BLaER1 (cell line): ENCODE measurements at regions not wholly inside any gene's neighbourhood (a gene's known extent, or its start where the extent isn't known, plus 50 kb on each side); places are given as distances from the start of the nearest gene placed in this dataset.
A peak's percentile ranks its signal among the peaks of the same experiment; 100 is the strongest.

Experiments
- H3K27ac ChIP-seq: shearing (Covaris generic); formaldehyde crosslinking; 2 replicates; pipeline ENCODE4 v1.8.1; 2022
- H3K27me3 ChIP-seq: shearing (Covaris generic); formaldehyde crosslinking; 2 replicates; pipeline ENCODE4 v1.8.1; 2022
- H3K36me3 ChIP-seq: shearing (Covaris generic); formaldehyde crosslinking; 2 replicates; pipeline ENCODE4 v1.8.1; 2022
- H3K4me1 ChIP-seq: shearing (Covaris generic); formaldehyde crosslinking; 2 replicates; pipeline ENCODE4 v1.8.1; 2022
- H3K4me2 ChIP-seq: shearing (Covaris generic); formaldehyde crosslinking; 2 replicates; pipeline ENCODE4 v1.8.1; 2022
- H3K4me3 ChIP-seq: shearing (Covaris generic); formaldehyde crosslinking; 2 replicates; pipeline ENCODE4 v1.8.1; 2022
- H3K9ac ChIP-seq: shearing (Covaris generic); formaldehyde crosslinking; 2 replicates; pipeline ENCODE4 v1.8.1; 2022
- H3K9me3 ChIP-seq: shearing (Covaris generic); formaldehyde crosslinking; 2 replicates; pipeline ENCODE4 v1.8.1; 2022
- H4K20me1 ChIP-seq: shearing (Covaris generic); formaldehyde crosslinking; 2 replicates; pipeline ENCODE4 v1.8.1; 2022
- Cebpa-rat ChIP-seq: shearing (Covaris generic); IDR thresholded peaks from 2 replicates; pipeline ENCODE4 v1.8.1; 2022

DNA sequence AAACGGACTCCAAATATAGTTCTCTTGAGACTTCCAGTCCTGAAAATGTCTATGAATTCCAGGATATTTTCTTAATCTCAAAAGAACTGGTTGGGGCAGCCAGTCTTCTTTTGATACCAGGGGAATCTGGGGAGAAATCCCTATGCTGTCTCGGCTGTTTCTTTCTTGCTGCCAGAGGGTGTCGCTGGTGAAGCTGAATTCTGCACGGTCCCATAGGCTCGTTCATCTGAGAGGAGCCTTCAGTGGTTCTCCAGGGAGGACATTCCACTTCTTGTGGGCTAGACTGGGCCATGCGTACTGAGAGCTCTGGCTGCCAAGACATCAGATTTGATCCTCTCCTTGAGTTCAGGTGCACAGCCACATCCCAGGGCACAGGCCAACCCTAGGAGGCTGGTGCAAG lies 155.0 kb upstream of the CLINT1 start:
- H3K36me3 ChIP-seq = no peaks in the 10 kb centered on the region
- H3K9ac ChIP-seq = no peak overlapping the region

DNA sequence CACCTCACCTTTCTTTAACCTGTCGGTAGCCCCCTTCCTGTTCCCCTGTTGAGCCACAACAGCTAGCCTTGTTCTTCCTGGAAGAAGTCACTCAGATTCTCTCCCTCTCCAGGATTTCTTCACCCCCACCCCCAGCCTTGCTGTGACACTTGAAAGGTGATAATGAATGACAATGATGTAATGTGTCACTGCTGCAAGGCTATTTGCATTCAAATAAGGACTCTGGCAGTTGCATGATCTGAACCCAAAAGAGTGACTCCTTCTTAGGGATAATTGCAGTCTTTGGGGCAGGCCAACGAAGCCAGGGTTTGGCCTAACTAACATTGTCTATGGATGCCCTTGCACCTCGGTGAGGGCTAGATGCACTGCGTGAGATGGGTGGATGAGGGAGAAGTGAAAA lies 154.4 kb upstream of the CLINT1 start:
- H3K27ac ChIP-seq = peak overlapping the region; percentile 29; the same call in 1 of the 2 replicates
- no peak overlapping the region for H3K4me3 ChIP-seq
- no peak for TF ChIP-seq Cebpa-rat
- no peaks in the 10 kb centered on the region for H3K36me3 ChIP-seq
- H3K9me3 ChIP-seq = no peaks in the 10 kb centered on the region
- H4K20me1 ChIP-seq = no peaks in the 10 kb centered on the region
- peak overlapping the region; percentile 34; the same call in 1 of the 2 replicates for H3K9ac ChIP-seq
- peak overlapping the region; percentile 68 for H3K4me2 ChIP-seq
- H3K4me1 ChIP-seq = peaks cover 39% of the 10 kb centered on the region
- no peaks in the 10 kb centered on the region for H3K27me3 ChIP-seq

More for the DNA sequence above, 155.0 kb upstream of the CLINT1 start:
- no peak for TF ChIP-seq Cebpa-rat
- Histone ChIP-seq H3K4me3 (no peak overlapping the region), H3K4me1 (peaks cover 39% of the 10 kb centered on the region), H3K4me2 (peak overlapping the region; percentile 68), H3K27me3 (no peaks in the 10 kb centered on the region), H3K9me3 (no peaks in the 10 kb centered on the region), H3K27ac (no peak overlapping the region), H4K20me1 (no peaks in the 10 kb centered on the region)

DNA sequence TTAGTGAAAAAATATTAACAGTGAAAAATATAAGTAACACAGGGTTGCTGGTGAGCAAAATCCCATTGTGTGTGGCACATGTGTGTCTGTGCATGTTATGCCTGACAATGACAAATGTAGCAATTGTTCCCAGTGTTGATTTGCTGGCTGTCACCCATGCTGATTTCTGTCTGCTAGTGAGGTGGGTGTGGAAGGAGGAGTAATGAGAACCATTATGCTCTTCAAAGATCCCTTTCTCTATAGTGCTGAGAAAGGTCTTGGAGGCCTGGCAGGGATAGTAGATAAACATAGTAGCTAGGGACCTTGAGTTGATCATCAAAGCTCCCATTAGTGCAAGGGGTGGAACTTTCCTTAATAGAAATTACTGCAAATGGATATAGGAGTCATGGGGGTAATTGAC lies 152.5 kb upstream of the CLINT1 start:
- Histone ChIP-seq H3K4me2 (no peak overlapping the region), H3K36me3 (no peaks in the 10 kb centered on the region), H3K9ac (no peak overlapping the region), H3K4me1 (peaks cover 39% of the 10 kb centered on the region), H4K20me1 (no peaks in the 10 kb centered on the region), H3K4me3 (no peak overlapping the region), H3K9me3 (0 out of 2 replicates have a peak, but pooled peaks cover 2% of the 10 kb centered on the region), H3K27me3 (no peaks in the 10 kb centered on the region), H3K27ac (no peak overlapping the region)
- TF ChIP-seq Cebpa-rat = no peak

DNA sequence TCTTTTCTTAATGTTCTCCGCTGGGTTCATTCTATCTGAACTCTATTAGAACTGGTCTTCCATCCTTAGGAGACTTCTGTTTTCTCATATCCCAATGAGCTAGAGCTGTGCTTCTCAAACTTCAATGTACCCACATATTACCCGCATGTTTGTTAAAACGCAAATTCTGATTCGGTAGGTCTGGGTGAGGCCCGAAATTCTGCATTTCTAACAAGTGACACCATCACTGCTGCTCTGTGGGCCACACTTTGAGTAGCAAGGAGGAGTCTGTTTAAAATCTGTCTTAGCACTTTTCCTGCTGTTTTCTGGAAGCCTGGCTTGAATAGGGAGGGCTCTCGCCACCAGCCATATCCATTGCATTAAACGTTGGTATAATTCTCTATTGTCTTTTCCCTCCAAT lies 151.9 kb upstream of the CLINT1 start:
- H3K4me2 ChIP-seq = no peak overlapping the region
- TF ChIP-seq Cebpa-rat = no peak
- no peak overlapping the region for H3K4me3 ChIP-seq

DNA sequence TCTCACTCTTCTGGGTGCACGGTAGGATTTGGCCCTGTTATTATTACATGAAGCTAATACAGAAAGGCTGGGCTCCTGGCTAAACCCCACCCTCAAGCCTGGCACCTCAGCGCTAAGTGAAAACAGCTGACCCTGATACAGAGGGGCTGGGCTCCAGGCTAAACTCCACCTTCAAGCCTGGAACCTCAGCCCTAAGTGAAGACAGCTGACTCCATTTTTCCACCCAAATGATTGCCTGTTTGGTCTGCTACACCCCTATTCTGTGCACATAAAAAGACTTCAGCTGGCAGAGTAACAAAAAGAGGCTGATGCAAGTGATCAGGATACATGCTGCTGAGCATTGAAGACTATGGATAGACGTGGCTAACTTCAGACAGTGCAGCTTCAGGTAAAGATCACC lies 148.4 kb upstream of the CLINT1 start:
- Histone ChIP-seq H4K20me1 (no peaks in the 10 kb centered on the region), H3K27ac (no peak overlapping the region), H3K9me3 (peaks cover 15% of the 10 kb centered on the region), H3K4me3 (no peak overlapping the region), H3K4me1 (peaks cover 8% of the 10 kb centered on the region), H3K36me3 (no peaks in the 10 kb centered on the region), H3K4me2 (no peak overlapping the region), H3K9ac (no peak overlapping the region), H3K27me3 (no peaks in the 10 kb centered on the region)
- no peak for TF ChIP-seq Cebpa-rat

More for the DNA sequence above, 151.9 kb upstream of the CLINT1 start:
- no peaks in the 10 kb centered on the region for H4K20me1 ChIP-seq
- no peaks in the 10 kb centered on the region for H3K36me3 ChIP-seq
- no peak overlapping the region for H3K27ac ChIP-seq
- H3K27me3 ChIP-seq = no peaks in the 10 kb centered on the region
- H3K4me1 ChIP-seq = peaks cover 34% of the 10 kb centered on the region
- no peak overlapping the region for H3K9ac ChIP-seq
- H3K9me3 ChIP-seq = peaks cover 8% of the 10 kb centered on the region

DNA sequence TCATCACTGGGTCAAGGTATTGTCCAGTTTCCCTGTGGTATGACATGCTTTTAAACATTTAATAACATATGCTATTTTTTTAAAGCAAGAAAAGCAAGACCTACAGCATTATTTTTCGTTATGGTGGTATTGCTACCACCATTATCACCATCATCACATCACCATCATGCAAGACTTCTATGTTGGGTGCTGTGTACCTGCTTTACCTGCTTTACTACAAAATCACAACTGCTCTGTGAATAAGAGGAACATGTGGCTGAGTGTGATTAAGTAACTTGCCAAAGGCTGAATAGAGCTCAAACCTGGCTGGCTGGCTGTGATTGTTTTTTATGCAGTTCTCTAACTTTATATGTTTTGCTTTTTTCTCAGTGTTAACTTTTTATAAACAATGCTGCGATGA lies 140.8 kb upstream of the CLINT1 start:
- Histone ChIP-seq H3K9ac (no peak overlapping the region), H3K27ac (no peak overlapping the region), H3K9me3 (no peaks in the 10 kb centered on the region), H4K20me1 (peaks cover 2% of the 10 kb centered on the region), H3K4me3 (no peak overlapping the region), H3K4me2 (no peak overlapping the region), H3K4me1 (peaks cover 5% of the 10 kb centered on the region), H3K27me3 (no peaks in the 10 kb centered on the region), H3K36me3 (no peaks in the 10 kb centered on the region)
- TF ChIP-seq Cebpa-rat = no peak

DNA sequence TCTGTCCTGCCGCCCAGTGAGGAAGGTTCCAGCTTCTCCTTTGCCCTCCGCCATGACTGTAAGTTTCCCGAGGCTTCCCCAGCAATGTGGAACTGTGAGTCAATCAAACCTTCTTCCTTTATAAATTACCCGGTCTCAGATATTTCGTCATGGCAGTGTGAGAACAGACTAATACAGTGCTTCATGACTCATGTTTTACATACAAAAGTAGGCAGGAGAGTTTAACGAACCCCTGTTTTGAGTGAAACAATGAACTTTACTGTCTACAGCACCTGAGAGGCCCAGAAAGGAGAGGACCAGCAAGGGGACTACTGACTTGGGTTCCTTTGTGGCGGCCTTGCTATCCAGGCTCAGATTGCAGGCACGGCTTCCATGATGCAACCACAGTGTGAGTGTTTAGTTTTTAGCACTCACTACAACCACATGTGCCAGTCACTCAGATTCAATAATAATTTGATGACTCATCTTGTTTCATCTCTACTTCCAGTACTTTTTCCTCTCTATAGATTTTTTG lies 139.1 kb upstream of the CLINT1 start:
- peaks cover 19% of the 10 kb centered on the region for H3K4me1 ChIP-seq
- peaks cover 8% of the 10 kb centered on the region for H3K27me3 ChIP-seq
- H3K36me3 ChIP-seq = no peaks in the 10 kb centered on the region
- H3K9me3 ChIP-seq = no peaks in the 10 kb centered on the region
- H3K27ac ChIP-seq = no peak overlapping the region
- H3K4me3 ChIP-seq = no peak overlapping the region
- H3K9ac ChIP-seq = no peak overlapping the region
- TF ChIP-seq Cebpa-rat = no peak
- H3K4me2 ChIP-seq = no peak overlapping the region
- peaks cover 16% of the 10 kb centered on the region for H4K20me1 ChIP-seq

DNA sequence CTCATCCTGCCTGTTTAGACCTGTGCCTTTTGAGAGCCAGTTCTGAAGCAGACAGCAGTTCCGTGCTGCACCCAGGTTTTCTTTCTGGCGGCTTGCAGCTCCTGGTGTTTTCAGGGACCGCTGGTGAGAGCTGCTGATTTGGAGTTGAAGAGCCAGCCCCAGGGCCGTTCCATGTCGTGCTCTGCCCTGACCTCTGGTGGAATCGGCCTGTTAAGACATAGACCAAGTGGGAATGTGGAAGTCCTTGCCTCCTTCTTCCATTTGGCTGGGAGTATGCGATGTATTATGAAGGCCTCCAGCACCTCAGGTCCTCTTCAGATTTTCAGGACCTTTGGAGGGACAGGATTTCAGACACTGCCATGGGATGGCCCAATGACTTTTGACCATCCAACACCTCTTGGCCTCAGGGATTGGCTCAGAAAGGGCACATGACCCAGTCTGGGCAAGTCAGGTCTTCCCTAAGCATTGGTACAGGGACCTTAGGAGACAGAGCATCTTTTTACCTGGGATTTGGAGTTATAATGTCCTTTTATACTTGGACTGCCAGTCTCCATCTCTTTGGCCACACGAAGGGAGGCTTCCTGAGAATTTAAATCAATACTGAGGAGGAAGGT lies 136.1 kb upstream of the CLINT1 start:
- H3K4me1 ChIP-seq = peaks cover 19% of the 10 kb centered on the region
- H3K9ac ChIP-seq = no peak overlapping the region
- H3K4me2 ChIP-seq = peak overlapping the region; percentile 70
- H3K9me3 ChIP-seq = no peaks in the 10 kb centered on the region
- peaks cover 14% of the 10 kb centered on the region for H3K27me3 ChIP-seq
- H4K20me1 ChIP-seq = peaks cover 16% of the 10 kb centered on the region
- no peak overlapping the region for H3K4me3 ChIP-seq
- no peak overlapping the region for H3K27ac ChIP-seq
- H3K36me3 ChIP-seq = no peaks in the 10 kb centered on the region
- TF ChIP-seq Cebpa-rat = no peak

DNA sequence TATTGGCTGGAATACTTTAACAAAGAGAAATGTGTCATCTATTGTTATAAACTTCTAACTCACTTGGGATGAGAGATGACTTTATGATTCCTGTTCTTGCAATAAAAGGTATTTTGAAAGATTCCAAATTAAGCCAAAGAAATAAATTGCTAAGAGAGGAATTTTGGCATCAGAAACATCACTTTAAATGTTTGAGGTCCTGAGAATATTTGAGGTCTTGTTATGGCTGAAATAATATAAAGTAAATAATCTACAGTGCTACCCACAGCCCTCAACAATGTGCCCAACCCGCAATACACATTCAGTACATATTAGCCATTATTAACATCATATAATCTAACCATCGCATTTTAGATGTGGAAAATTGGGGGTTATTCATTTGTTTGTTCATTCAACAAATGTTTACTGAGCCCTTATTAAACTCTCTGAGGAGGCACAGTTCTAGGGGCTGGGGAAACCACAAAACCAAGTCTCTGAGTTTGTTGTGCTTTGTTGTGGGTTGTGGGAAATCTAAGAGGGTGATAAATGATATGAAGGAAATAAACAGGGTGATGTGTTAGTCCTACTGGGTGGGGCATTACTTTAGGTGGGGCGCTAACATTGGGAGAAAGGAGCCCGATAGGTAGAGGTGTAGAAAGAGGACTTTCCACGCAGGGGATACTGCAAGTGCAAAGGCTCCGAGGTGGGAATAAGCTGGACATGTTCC lies 135.2 kb upstream of the CLINT1 start:
- TF ChIP-seq Cebpa-rat = no peak
- H3K4me2 ChIP-seq = peak overlapping the region; percentile 70

DNA sequence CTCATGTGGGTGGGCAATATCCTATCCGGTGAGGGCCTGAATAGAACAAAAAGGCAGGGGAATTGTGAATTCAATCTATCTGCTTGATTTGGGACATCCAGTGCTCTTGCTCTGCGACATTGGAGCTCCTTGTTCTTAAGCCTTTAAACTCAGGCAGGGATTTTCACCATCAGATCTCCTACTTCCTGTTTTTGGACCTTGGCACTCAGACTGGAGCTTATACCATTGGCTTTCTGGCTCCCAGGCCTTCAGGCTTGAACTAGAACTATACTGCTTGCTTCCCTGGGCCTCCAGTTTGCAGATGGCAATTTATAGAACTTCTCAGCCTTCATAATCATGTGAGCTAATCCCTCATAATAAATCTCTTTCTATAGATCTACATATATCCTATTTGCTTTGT lies 134.3 kb upstream of the CLINT1 start:
- no peak overlapping the region for H3K27ac ChIP-seq
- no peak for TF ChIP-seq Cebpa-rat
- H3K36me3 ChIP-seq = no peaks in the 10 kb centered on the region
- H3K9ac ChIP-seq = no peak overlapping the region
- peaks cover 14% of the 10 kb centered on the region for H3K27me3 ChIP-seq
- no peak overlapping the region for H3K4me3 ChIP-seq
- H3K9me3 ChIP-seq = no peaks in the 10 kb centered on the region; the same call in 1 of the 2 replicates
- H3K4me1 ChIP-seq = peaks cover 19% of the 10 kb centered on the region
- 0 out of 2 replicates have a peak overlapping the region, but pooled peaks have one; percentile 70 for H3K4me2 ChIP-seq
- peaks cover 16% of the 10 kb centered on the region for H4K20me1 ChIP-seq

More for the DNA sequence above, 135.2 kb upstream of the CLINT1 start:
- H3K9me3 ChIP-seq = no peaks in the 10 kb centered on the region; the same call in 1 of the 2 replicates
- peaks cover 16% of the 10 kb centered on the region for H4K20me1 ChIP-seq
- no peaks in the 10 kb centered on the region for H3K36me3 ChIP-seq
- no peak overlapping the region for H3K27ac ChIP-seq
- H3K4me3 ChIP-seq = no peak overlapping the region
- H3K27me3 ChIP-seq = peaks cover 14% of the 10 kb centered on the region
- no peak overlapping the region for H3K9ac ChIP-seq
- peaks cover 19% of the 10 kb centered on the region for H3K4me1 ChIP-seq
